H9 (cell line): ENCODE measurements at regions not wholly inside any gene's neighbourhood (a gene's known extent, or its start where the extent isn't known, plus 50 kb on each side); places are given as distances from the start of the nearest gene placed in this dataset.

ENCODE experiments used
- DNase-seq: peaks from one replicate; pipeline ENCODE4 v3.0.0-alpha.2; 2017
- H2AFZ ChIP-seq: one replicate; pipeline ENCODE4 v1.6.1; 2013; ENCODE audit warnings: mild to moderate bottlenecking, low read length, control low read depth, moderate library complexity
- H2AK5ac ChIP-seq: 2 replicates; pipeline ENCODE4 v1.6.1; 2013; ENCODE audit warnings: low read length, control low read depth, mixed read lengths; ENCODE audit not compliant: insufficient read length
- H2BK120ac ChIP-seq: one replicate; pipeline ENCODE4 v1.6.1; 2013; ENCODE audit warnings: low read depth, mild to moderate bottlenecking, low read length, control low read depth, inconsistent platforms; ENCODE audit not compliant: poor library complexity, severe bottlenecking
- H2BK12ac ChIP-seq: 2 replicates; pipeline ENCODE4 v1.6.1; 2013; ENCODE audit warnings: low read length, control low read depth, mixed read lengths, low read depth; ENCODE audit not compliant: insufficient read length
- H2BK15ac ChIP-seq: 2 replicates; pipeline ENCODE4 v1.6.1; 2013; ENCODE audit warnings: low read depth, low read length, control low read depth
- H2BK20ac ChIP-seq: one replicate; pipeline ENCODE4 v1.6.1; 2013; ENCODE audit warnings: low read depth, mild to moderate bottlenecking, low read length, control low read depth, inconsistent platforms; ENCODE audit not compliant: poor library complexity, severe bottlenecking
- H2BK5ac ChIP-seq: 2 replicates; pipeline ENCODE4 v1.6.1; 2013; ENCODE audit warnings: low read length, control low read depth, mixed read lengths; ENCODE audit not compliant: insufficient read length
- H3K14ac ChIP-seq: 2 replicates; pipeline ENCODE4 v1.6.1; 2013; ENCODE audit warnings: low read length, control low read depth; ENCODE audit not compliant: insufficient read depth
- H3K18ac ChIP-seq: 2 replicates; pipeline ENCODE4 v1.6.1; 2013; ENCODE audit warnings: low read depth, mild to moderate bottlenecking, mixed read lengths, low read length, control low read depth; ENCODE audit not compliant: insufficient read length
- H3K23ac ChIP-seq: 2 replicates; pipeline ENCODE4 v1.6.1; 2013; ENCODE audit warnings: low read length, control low read depth, mixed read lengths, low read depth; ENCODE audit not compliant: insufficient read length
- H3K23me2 ChIP-seq: 2 replicates; pipeline ENCODE4 v1.6.1; 2013; ENCODE audit warnings: low read depth, mild to moderate bottlenecking, mixed read lengths, low read length, control low read depth; ENCODE audit not compliant: insufficient read length, poor library complexity, severe bottlenecking
- H3K27ac ChIP-seq: 2 replicates; pipeline ENCODE4 v1.5.1; 2013; ENCODE audit warnings: low read length, control low read depth, mixed read lengths, low read depth; ENCODE audit not compliant: insufficient read length
- H3K27me3 ChIP-seq: 2 replicates; pipeline ENCODE4 v1.6.1; 2013; ENCODE audit warnings: low read length, control low read depth, inconsistent platforms; ENCODE audit not compliant: insufficient read depth
- H3K4ac ChIP-seq: 2 replicates; pipeline ENCODE4 v1.6.1; 2013; ENCODE audit warnings: low read depth, mild to moderate bottlenecking, control low read depth, inconsistent platforms, low read length, moderate library complexity
- H3K4me1 ChIP-seq: 2 replicates; pipeline ENCODE4 v1.6.1; 2013; ENCODE audit warnings: low read length, control low read depth, inconsistent platforms; ENCODE audit not compliant: insufficient read depth
- H3K4me2 ChIP-seq: 2 replicates; pipeline ENCODE4 v1.6.1; 2013; ENCODE audit warnings: low read length, control low read depth, mixed read lengths; ENCODE audit not compliant: insufficient read length, insufficient read depth
- H3K56ac ChIP-seq: 2 replicates; pipeline ENCODE4 v1.6.1; 2013; ENCODE audit warnings: low read depth, mild to moderate bottlenecking, mixed read lengths, low read length, control low read depth; ENCODE audit not compliant: insufficient read length
- H3K79me1 ChIP-seq: 2 replicates; pipeline ENCODE4 v1.6.1; 2013; ENCODE audit warnings: low read depth, mild to moderate bottlenecking, moderate library complexity, low read length, control low read depth, inconsistent platforms; ENCODE audit not compliant: insufficient read depth, poor library complexity, severe bottlenecking
- H3K79me2 ChIP-seq: 2 replicates; pipeline ENCODE4 v1.6.1; 2013; ENCODE audit warnings: low read length, control low read depth, inconsistent platforms; ENCODE audit not compliant: insufficient read depth
- H3K9ac ChIP-seq: 2 replicates; pipeline ENCODE4 v1.6.1; 2013; ENCODE audit warnings: low read length, control low read depth, mixed read lengths; ENCODE audit not compliant: insufficient read length; ENCODE audit errors: extremely low read depth
- H3K9me3 ChIP-seq: one replicate; pipeline ENCODE4 v1.6.1; 2013; ENCODE audit warnings: low read depth, low read length, inconsistent platforms; ENCODE audit not compliant: control insufficient read depth
- H3T11ph ChIP-seq: one replicate; pipeline ENCODE4 v1.6.1; 2013; ENCODE audit warnings: mild to moderate bottlenecking, low read length, control low read depth, inconsistent platforms
- H4K20me1 ChIP-seq: one replicate; pipeline ENCODE4 v1.6.1; 2013; ENCODE audit not compliant: control insufficient read depth, insufficient read length, insufficient read depth
- H4K5ac ChIP-seq: 2 replicates; pipeline ENCODE4 v1.6.1; 2013; ENCODE audit warnings: low read depth, mild to moderate bottlenecking, mixed read lengths, low read length, control low read depth; ENCODE audit not compliant: insufficient read length
- H4K8ac ChIP-seq: replicated peaks from 2 replicates; pipeline ENCODE4 v1.6.1; 2013; ENCODE audit warnings: low read length, control low read depth, mixed read lengths, low read depth; ENCODE audit not compliant: insufficient read length
- H4K91ac ChIP-seq: 2 replicates; pipeline ENCODE4 v1.6.1; 2013; ENCODE audit warnings: low read depth, mild to moderate bottlenecking, moderate library complexity, mixed read lengths, low read length, control low read depth; ENCODE audit not compliant: insufficient read length
- H3K27ac Mint-ChIP-seq, 3 experiments: 2 replicates in 2 of 3; 3 replicates in 1 of 3; pipeline ENCODE4 v1.8.0; 2020 to 2021; ENCODE audit warnings: mixed read lengths in 3 of 3, mild to moderate bottlenecking in 1 of 3, moderate library complexity in 1 of 3
- H3K27me3 Mint-ChIP-seq: 2 replicates; pipeline ENCODE4 v1.8.0; 2021; ENCODE audit warnings: low read depth, mild to moderate bottlenecking, moderate library complexity, mixed read lengths
- H3K36me3 Mint-ChIP-seq, 3 experiments: 2 replicates in 2 of 3; 3 replicates in 1 of 3; pipeline ENCODE4 v1.8.0; 2020 to 2021; ENCODE audit warnings: low read depth in 3 of 3, mixed read lengths in 3 of 3; ENCODE audit not compliant: insufficient read depth in 1 of 3
- H3K4me1 Mint-ChIP-seq, 2 experiments: 2 replicates each; pipeline ENCODE4 v1.8.0; 2020; ENCODE audit warnings: mixed read lengths in 2 of 2
- H3K4me3 Mint-ChIP-seq, 2 experiments: 2 replicates in 1 of 2; 3 replicates in 1 of 2; pipeline ENCODE4 v1.8.0; 2020 to 2021; ENCODE audit warnings: mild to moderate bottlenecking in 2 of 2, mixed read lengths in 2 of 2, moderate library complexity in 1 of 2
- H3K9me3 Mint-ChIP-seq, 2 experiments: 2 replicates in 1 of 2; 3 replicates in 1 of 2; pipeline ENCODE4 v1.8.0; 2020; ENCODE audit warnings: mild to moderate bottlenecking in 2 of 2, mixed read lengths in 2 of 2, moderate library complexity in 1 of 2
- CTCF ChIP-seq: fragments of 200-600 bp; sonication (generic); conservative IDR thresholded peaks from 3 replicates; pipeline ENCODE4 v1.8.0; 2021; ENCODE audit warnings: antibody characterized with exemption, mild to moderate bottlenecking
- WGBS: extraction: QIAGEN DNeasy Blood & Tissue Kit; methylation state at CpG from one replicate; pipeline ENCODE4 v1.1.7; 2013; ENCODE audit warnings: missing lambda C conversion rate, low lambda C conversion rate, mixed read lengths; ENCODE audit not compliant: insufficient read length; ENCODE audit errors: extremely low coverage; 5-methylcytosine and 5-hydroxymethylcytosine counted together

- H3K4me1 ChIP-seq, result no peaks in the 10 kb centered on the region; the same call in 1 of the 2 replicates
- no peaks in the 10 kb centered on the region for H3K36me3 Mint-ChIP-seq
- H2BK120ac ChIP-seq, result no peak overlapping the region
- no peak overlapping the region for H2BK12ac ChIP-seq
- no peak overlapping the region for H3K9ac ChIP-seq
- no peaks in the 10 kb centered on the region for H3K27me3 ChIP-seq
- H2AFZ ChIP-seq, result no peak overlapping the region
- H4K91ac ChIP-seq, result no peak overlapping the region
- H3K9me3 ChIP-seq, result no peaks in the 10 kb centered on the region
- H3K27ac Mint-ChIP-seq, result no peak overlapping the region
- H3K14ac ChIP-seq, result no peak overlapping the region
- no peak overlapping the region for H2BK15ac ChIP-seq
- H3K79me2 ChIP-seq, result no peaks in the 10 kb centered on the region
- no peaks in the 10 kb centered on the region for H4K20me1 ChIP-seq
- DNase-seq, result no peak
- H3K79me1 ChIP-seq, result no peaks in the 10 kb centered on the region
- no peak overlapping the region for H3K4me3 Mint-ChIP-seq
- whole genome bisulfite sequencing, result no CpG with 5 or more reads among the region's 17 CpGs
- no peak overlapping the region for H3K23ac ChIP-seq
- H3K4ac ChIP-seq, result no peak overlapping the region
- H3K9me3 Mint-ChIP-seq, result no peaks in the 10 kb centered on the region
- H3K4me1 Mint-ChIP-seq, result peaks cover 2 to 8% of the 10 kb centered on the region in 2 experiments; a peak in 3 of 4 replicates
- no peaks in the 10 kb centered on the region; the same call in 1 of the 2 replicates for H3K27me3 Mint-ChIP-seq
- no peak overlapping the region for H3K4me2 ChIP-seq
- H3K23me2 ChIP-seq, result no peaks in the 10 kb centered on the region
- H4K5ac ChIP-seq, result no peak overlapping the region
- H3K56ac ChIP-seq, result no peak overlapping the region
- no peak overlapping the region for H3K18ac ChIP-seq
- H2BK5ac ChIP-seq, result no peak overlapping the region
- H3T11ph ChIP-seq, result no peak overlapping the region
- no peak for TF ChIP-seq CTCF
- H3K27ac ChIP-seq, result no peak overlapping the region
- H2AK5ac ChIP-seq, result no peak overlapping the region
- H4K8ac ChIP-seq, result no peak overlapping the region
- H2BK20ac ChIP-seq, result no peak overlapping the region
Observed at GRCh38 chr4:12538162-12538561, 946.0 kb downstream of the RAB28 start.
